GM21526 (cell line): ENCODE measurements at regions not wholly inside any gene's neighbourhood (a gene's known extent, or its start where the extent isn't known, plus 50 kb on each side); places are given as distances from the start of the nearest gene placed in this dataset.
"Not testable (repeated sequence)": the region's sequence is repeated elsewhere in the genome, so short reads cannot be mapped to it uniquely, and the experiment has no call there.

Source experiments
- ATAC-seq: cut with Tn5 transposase; IDR thresholded peaks from one replicate; pipeline ENCODE4 v1.9.1; 2021; ENCODE audit warnings: moderate library complexity; ENCODE audit not compliant: unreplicated experiment, low FRiP score

GRCh38 chr12:19659501-19659900, 220.2 kb downstream of the AEBP2 start:
- ATAC-seq, result no peak

GRCh38 chr12:19665121-19665900, 226.0 kb downstream of the AEBP2 start:
- no peak for ATAC-seq

- no peak for ATAC-seq
Observed at GRCh38 chr12:19666070-19666469, 226.8 kb downstream of the AEBP2 start.

- ATAC-seq, result no peak
Observed at GRCh38 chr12:19669793-19670192, 230.5 kb downstream of the AEBP2 start.

- no peak for ATAC-seq
Observed at GRCh38 chr12:19671695-19672094, 232.4 kb downstream of the AEBP2 start.

- no peak for ATAC-seq
Observed at GRCh38 chr12:19674437-19674836, 235.1 kb downstream of the AEBP2 start.

- ATAC-seq, result no peak
Observed at GRCh38 chr12:19675361-19675760, 236.1 kb downstream of the AEBP2 start.

GRCh38 chr12:19678501-19678900, 239.2 kb downstream of the AEBP2 start:
- ATAC-seq, result not testable (repeated sequence)

- no peak for ATAC-seq
Observed at GRCh38 chr12:19681007-19681406, 241.7 kb downstream of the AEBP2 start.

GRCh38 chr12:19683178-19683927, 244.1 kb downstream of the AEBP2 start:
- ATAC-seq, result no peak

GRCh38 chr12:19687371-19687770, 248.1 kb downstream of the AEBP2 start:
- ATAC-seq, result no peak

GRCh38 chr12:19688532-19688931, 249.2 kb downstream of the AEBP2 start:
- no peak for ATAC-seq

- no peak for ATAC-seq
Observed at GRCh38 chr12:19689226-19689625, 249.9 kb downstream of the AEBP2 start.

- no peak for ATAC-seq
Observed at GRCh38 chr12:19689801-19690472, 250.6 kb downstream of the AEBP2 start.

GRCh38 chr12:19692091-19692490, 252.8 kb downstream of the AEBP2 start:
- ATAC-seq, result no peak

GRCh38 chr12:19692566-19692965, 253.3 kb downstream of the AEBP2 start:
- ATAC-seq, result no peak

GRCh38 chr12:19694627-19695026, 255.3 kb downstream of the AEBP2 start:
- no peak for ATAC-seq

- no peak for ATAC-seq
Observed at GRCh38 chr12:19695244-19696098, 256.2 kb downstream of the AEBP2 start.

- no peak for ATAC-seq
Observed at GRCh38 chr12:19700969-19701368, 261.7 kb downstream of the AEBP2 start.

GRCh38 chr12:19704966-19705365, 265.7 kb downstream of the AEBP2 start:
- ATAC-seq, result no peak
